GM18858 (cell line): ENCODE measurements at regions not wholly inside any gene's neighbourhood (a gene's known extent, or its start where the extent isn't known, plus 50 kb on each side); places are given as distances from the start of the nearest gene placed in this dataset.
"Not testable (repeated sequence)": the region's sequence is repeated elsewhere in the genome, so short reads cannot be mapped to it uniquely, and the experiment has no call there.

Experiments used
- ATAC-seq: cut with Tn5 transposase; IDR thresholded peaks from one replicate; pipeline ENCODE4 v1.9.1; 2021; ENCODE audit not compliant: unreplicated experiment

DNA sequence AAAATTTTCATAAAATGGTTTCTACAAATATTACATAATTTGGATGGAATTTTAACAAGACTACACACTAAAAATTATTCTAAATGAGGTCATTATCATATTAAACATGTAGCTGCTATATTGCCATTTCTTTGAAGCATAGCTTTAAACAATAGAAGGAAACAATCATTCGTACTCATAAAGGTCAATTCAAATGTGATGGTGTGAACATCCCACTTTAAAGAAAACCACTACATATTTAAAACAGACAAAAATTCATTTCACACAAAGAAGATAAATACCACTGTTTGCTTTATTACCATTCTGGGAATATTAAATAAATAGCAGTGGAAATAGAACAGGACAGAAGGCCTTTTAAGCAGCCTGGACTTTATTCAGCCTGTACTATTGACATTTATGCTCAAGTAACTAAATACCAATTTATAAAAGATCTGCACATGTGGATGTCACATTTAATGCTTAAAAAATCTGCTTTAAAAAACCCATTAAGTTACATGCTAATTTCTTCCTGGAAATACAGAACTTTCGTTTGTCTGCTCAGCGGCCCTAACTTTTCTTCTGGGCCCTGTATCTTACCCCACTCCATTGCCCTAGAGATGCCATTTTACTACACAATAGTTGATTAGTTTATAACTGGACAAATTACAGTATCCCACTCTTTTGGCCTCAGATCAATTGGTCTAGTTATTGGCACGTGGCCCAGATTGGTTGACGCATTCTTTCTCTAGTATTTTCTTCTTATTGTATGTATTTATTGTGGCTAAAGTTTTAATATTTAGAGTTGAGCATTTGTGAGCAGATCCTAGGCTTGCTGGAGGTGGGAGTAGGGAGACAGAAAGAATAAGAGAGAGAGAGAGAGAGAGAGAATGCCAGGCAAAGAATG, 215.1 kb upstream of the SPRY2 start:
- ATAC-seq = no peak

DNA sequence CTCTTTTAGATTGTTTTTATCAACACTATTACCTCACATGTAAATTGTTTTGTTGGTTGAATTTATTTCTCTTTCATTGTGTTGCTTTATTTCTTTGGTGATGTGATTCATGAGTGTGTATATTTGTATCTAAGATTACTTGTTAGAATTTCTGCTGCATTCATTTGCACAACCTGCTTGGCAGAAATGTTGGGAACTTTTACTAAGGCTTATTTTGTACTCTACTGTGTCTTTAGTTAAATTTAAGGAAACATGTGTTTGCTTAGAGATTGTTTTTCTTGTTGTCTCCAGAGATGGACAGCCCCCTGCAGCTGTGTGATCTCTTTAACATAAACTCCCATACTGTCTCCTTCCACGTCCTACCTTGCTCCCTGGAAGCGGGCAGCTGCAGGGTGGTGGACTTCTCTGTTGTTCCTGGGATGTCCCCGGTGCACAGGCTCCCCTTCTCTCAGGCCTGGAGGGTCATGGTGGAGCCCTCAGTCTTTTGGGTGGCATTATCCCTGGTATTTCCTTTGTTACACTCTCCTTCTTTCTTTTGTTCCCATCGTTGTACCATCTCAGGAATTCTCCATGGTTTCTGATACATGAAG, 212.0 kb upstream of the SPRY2 start:
- ATAC-seq = no peak

DNA sequence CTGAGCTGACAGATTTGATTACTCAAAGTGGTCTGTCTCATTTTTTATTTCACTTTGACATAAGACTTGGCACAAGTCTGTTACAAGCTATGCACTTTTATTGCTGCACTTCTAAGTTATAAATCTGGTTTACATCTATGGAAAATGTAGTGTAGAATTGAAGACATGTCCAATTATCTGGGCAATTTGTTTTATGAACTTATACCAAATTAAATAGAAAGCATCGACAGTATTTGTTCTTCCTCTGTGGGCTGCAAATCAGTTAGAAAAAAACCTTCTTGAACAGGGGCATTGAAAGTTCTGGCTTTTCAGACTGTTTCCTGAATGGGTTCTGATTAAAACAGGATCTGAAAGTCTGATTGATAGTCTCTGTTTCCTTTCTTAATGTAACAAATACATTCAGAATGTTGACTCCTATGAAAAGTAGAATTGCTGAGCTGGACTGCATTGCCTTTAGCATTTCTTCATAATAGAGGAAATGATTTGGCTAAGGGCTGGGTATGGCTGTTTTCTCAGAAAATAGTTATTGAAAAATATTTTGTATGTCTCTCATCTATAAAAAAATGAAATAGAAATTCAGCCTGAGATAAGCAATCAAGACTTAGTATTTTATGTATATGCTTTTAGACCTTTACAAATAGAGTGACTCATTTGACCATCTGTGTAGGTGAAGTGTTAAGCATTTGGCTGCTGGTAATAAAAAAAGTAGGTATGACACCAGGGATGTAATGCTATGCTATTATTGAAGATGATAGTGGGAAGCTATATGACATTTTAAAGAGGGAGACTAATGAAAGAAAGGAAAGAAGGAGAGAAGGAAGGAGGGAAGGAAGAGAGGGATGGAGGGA, 210.9 kb upstream of the SPRY2 start:
- no peak for ATAC-seq

DNA sequence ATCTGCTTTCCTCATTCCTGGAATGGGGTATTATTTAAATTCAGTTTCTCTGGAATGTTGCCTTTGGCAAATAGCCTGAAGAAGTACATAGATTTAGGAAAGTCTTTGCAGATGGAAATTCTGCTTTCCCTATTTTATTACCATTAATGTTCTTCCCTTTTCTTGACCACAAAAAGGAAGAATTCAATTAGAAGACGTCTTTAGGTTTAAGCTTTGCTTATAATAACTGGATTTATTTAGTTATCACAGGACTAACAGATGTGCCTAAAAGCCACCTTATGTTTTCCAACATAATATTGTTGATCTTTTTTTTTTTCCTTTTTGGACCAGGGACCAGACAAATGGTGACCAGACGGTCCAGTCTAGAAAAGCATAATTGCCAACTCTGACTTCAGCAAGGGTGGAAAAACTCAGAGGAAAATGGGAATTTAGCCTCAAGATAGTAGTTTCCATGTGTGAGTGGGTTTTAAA, 210.1 kb upstream of the SPRY2 start:
- ATAC-seq = no peak

DNA sequence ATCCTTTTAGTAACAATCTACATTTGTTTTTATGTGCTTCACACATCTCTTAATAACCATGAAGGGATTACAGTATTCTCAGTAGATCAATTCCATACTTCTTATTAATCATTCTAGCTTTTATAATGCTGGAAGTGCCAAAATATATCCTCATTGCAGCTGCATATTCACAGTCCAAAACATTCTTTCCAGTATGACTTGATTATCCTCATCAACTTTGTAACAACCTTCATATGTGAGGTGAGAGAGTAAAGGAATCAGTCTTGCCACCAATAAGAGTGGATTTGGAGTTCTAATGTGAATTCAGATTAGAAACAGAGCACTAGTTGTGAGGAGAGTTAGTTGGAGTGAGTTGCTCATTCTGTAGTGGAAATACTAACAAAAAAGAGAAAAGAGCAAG, 208.0 kb upstream of the SPRY2 start:
- no peak for ATAC-seq

DNA sequence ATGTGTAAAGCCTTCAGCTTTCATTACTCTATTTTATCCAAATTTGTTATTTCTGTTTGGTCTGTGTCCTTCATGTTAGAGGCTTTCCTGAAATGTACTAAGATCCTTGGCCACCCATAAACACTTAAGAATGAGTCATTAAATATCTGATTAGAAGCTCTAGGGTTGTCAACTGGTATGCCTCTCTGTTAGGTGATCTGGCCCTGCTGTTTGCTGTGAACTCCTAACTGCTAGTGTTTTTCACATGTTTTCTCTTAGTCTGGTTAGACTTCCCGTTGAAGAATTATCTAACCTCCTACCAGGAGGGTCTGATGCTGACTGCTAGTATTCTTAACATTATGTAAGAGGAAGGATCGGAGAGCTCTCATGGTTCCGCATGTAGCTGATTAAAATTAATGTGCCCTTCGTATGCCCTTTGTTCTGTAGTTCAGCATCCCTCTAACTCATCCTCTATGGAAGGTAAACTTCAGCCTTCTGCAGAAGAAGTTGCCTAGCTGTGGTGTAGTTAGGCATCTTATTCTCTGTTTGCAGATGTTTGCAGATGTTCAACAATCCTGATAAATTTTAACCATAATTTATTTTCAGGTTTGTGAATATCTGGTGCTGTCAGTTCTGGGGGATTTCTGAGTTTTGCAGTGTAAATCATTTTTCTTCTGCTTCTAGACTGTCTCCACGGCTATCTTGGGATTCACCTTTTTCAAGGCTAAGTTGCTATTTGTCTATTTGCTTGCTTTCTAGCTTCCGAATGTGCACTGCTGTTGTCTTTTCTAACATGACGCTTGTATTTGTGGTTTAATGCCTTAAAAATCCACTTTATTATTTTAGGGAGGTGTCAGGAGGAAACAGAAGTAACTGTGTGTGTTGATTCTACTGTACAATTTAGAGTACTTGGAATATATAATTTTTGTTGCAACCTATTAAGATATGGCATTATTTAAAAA, 207.2 kb upstream of the SPRY2 start:
- ATAC-seq = no peak

DNA sequence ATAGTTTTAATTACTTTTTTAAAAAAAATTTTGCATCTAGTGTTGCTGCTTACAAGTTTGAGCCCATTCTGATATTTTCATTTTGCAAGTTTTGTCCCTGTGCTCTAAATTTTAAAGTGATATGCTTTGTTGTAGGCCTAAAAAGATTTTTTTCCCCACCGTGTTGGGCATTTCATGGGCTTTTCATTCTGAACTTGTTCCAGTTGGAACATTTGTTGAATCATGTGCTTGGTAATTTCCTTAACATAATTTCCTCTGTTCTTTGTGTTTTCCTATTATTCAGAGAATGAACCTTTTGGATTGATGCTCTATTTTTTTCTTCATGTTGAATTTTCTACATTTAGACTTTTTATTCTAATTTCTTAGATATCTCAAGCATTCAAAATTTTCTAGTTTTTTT, 206.4 kb upstream of the SPRY2 start:
- ATAC-seq = no peak

DNA sequence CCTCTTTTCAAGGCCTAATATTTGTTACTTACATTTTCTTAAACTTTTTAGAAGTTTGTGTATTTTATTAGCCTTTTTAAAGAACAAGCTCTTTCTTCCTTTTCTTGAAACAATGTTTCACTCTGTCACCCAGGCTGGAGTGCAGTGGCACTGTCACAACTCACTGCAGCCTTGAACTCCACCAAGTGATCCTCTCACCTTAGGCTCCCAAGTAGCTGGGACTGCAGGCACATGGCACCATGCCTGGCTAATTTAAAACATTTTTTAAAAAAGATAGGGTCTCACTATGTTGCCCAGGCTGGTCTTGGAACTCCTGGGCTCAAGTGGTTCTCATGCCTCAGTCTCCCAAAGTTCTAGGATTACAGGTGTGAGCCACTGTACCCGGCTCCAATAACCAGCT, 192.2 kb upstream of the SPRY2 start:
- no peak for ATAC-seq

DNA sequence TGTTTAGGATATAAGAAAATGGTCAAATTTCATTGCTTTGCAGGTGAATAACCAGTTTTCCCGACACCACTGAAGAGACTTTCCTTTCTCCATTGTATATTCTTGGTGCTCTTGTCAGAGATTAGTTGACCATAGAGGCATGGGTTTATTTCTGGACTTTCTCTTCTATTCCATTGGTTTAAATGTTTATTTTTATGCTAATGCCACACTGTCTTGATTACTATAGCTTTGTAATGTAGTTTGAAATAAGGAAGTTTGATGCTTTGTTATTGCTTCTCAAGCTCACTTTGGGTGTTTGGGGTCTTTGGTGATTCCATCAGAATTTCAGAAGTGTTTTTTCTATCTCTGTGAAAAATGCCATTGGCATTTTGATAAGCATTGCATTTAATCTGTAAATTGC, 190.0 kb upstream of the SPRY2 start:
- no peak for ATAC-seq

DNA sequence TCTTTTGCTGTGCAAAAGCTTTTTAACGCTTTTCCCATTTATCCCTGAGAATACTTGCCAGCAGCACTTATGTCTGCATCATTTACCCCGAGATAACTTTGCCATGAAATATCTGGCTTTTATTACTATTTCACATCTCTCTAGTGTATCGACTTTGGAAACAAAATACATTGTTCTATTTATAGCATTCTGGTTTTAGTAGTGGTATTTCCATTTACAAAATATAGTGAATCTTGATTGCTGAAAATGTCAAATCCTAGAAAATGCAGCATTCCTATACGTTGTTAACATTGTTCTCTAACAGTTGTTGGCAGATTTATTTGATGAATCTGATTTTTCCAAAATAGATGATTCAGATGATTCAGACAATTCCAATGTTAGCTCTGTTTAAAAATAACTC, 189.3 kb upstream of the SPRY2 start:
- no peak for ATAC-seq

DNA sequence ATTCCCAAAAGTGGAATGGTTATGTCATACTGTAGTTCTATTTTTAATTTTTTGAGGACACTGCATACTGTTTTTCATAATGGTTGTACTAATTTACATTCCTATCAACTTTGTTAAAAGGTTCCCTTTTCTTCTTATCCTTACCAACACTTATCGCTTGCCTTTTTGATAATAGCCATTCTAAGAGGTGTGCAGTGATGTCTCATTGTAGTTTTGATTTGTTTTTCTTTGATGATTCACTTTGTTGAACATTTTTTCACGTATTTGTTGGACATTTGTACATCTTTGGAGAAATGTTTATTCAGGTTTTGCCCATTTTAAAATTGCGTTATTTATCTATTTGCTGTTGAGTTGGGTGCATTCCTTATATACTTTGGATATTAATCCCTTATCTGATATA, 188.8 kb upstream of the SPRY2 start:
- no peak for ATAC-seq

DNA sequence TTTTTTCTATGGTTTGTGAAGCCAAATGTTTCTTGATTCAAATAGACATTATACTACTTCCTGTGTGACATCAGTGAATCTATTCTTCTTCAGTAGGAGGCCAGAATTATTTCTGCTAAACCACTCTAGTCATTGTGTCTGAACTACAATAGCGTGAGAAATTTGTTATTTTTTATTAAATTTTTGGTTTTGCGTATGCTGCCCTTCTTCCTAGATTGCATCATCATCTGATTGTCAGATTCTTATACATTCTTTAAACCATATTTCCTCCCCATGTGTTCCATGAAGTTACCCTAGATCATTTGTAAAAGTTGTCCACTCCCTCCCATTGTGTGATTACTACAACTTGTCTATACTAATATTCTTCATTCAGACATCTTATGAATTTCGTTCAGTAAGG, 187.8 kb upstream of the SPRY2 start:
- ATAC-seq = no peak

DNA sequence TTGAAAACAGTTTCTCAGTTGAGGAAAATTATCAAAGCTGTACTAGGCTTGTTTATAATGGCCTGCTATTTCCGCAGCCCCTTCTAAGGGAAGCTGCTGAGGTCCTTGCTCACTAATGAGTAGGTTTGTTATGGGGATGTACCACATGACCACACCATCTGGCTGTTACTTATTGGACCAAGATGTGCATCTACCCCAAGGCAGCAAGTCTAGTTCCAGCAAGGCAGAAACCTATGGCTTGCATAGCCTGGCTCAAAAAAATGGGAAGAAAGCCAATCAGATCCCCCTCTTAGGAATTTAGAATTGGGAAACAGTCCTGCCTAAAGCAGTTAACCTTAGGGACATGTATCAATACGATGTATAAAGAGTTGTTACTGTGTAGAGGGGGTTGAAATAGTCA, 186.5 kb upstream of the SPRY2 start:
- no peak for ATAC-seq

DNA sequence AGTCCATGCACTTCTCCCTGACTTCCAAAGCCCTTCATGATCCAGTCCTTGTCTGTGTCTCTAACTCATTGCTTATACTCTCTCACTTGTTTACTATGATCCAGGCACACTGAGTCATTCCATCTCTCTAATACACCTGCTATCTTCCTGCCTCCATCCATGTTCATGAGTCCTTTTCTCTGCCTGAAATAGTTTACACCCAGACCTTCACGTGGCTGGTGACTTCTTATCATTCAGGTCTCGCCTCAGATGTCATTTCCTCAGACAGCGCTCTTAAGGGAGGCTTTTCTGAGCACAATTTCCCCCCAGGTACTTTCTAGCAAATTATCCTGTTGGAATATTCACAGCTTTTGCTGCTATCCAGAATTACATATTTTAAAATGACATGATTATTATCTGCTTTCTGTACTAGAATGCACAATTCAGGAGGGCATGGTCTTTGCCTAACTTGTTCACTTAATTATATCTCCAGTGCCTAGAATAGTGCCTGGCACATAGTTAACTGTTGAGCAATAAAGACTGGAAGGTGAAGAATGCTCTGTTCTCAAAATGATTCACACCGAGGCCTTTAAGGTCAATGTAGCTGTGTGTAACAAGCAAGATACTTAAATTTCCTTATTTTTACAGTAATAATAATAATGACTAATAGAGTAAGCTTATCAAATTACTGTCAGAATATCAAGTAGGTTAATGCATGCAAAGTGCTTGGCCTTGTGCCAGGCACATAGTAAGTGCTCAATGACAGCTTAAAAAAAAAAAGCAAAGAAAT, 183.7 kb upstream of the SPRY2 start:
- ATAC-seq = no peak

DNA sequence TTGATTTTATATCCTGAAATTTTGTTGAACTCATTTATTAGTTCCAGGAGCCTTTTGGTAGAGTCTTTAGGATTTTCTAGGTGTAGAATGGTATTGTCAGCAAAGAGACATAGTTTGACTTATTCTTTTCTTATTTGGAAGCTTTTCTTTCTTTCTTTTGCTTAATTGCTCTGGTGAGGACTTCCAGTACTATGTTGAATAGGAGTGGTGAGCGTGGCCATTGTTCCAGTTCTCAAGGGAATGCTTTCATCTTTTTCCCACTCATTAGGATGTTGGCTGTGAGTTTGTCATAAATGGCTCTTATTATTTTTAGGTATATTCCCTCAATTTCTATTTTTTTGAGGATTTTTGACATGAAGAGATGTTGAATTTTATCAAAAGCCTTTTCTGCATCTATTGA, 182.2 kb upstream of the SPRY2 start:
- ATAC-seq = no peak

DNA sequence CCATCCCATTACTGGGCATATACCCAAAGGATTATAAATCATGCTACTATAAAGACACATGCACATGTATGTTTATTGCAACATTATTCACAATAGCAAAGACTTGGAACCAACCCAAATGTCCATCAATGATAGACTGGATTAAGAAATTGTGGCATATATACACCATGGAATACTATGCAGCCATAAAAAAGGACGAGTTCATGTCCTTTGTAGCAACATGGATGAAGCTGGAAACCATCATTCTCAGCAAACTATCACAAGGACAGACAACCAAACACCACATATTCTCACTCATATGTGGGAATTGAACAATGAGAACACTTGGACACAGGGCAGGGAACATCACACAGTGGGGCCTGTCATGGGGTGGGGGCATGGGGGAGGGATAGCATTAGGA, 181.5 kb upstream of the SPRY2 start:
- not testable (repeated sequence) for ATAC-seq

DNA sequence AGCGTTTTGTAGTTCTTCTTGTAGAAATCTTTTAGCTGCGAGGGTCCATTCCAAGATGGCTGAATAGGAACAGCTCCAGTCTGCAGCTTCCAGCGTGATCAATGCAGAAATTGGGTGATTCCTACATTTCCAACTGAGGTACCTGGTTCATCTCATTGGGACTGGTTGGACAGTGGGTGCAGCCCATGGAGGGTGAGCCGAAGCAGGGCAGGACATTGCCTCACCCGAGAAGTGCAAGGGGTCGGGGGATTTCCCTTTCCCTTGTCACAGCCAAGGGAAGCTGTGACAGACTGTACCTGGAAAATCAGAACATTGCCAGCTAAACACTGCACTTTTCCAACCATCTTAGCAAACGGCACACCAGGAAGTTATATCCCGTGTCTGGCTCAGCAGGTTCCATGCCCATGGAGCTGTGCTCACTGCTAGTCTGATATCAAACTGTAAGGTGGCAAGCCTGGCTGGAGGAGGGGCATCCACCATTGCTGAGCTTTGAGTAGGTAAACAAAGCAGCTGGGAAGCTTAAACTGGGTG, 176.0 kb upstream of the SPRY2 start:
- no peak for ATAC-seq

DNA sequence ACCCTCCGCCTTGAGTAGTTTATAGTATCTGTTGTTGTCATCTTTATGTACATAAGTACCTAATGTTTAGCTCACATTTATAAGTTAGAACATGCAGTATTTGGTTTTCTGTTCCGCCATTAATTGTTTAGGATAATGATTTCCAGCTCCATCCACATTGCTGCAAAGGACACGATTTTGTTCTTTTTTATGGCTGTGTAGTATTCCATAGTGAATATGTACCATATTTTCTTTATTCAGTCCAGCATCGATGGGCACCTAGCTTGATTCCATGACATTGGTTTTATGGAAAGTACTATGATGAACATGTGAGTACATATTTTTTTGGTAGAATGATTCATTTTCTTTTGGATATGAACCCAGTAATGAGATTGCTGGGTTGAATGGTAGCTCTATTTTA, 174.4 kb upstream of the SPRY2 start:
- no peak for ATAC-seq

DNA sequence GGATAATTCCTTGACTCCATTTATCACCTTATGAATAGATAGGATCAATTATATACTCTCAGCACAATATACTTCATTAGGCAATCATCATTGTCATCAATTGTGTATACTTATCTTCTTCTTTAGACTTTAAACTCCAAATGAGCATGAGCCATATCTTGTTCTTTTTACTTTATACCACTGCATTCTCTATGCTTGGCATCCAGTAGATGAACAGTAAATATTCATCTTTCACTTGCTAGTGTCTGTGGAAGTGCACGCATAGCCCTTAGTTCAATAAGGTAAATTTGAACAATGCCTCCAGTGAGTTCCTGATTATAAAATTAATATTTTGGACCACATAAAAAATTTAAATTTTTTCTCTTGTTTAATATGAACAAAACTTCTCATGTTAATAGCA, 172.3 kb upstream of the SPRY2 start:
- ATAC-seq = no peak

DNA sequence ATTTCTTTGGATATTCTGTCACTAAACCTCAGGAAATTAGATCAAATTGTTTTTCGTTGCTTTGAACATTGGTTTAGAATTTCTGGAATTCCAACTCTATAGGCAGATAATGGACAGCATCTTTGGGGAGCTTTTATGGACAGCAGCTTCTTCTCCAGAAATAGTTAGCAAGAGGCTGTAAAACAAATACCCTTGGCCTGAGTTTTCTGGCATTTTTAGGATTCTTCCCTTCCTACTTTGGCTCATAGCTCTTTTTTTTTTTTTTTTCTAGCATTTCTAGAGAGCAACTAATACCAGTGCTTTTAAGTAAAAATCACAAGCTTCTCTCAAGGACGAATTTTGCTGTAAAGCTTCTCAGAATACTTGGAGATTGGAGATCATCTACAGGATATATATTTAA, 169.8 kb upstream of the SPRY2 start:
- ATAC-seq = no peak
